SK-N-SH treated with all-trans-retinoic acid at 6 μM for 48 hours (cell line): ENCODE measurements at regions not wholly inside any gene's neighbourhood (a gene's known extent, or its start where the extent isn't known, plus 50 kb on each side); places are given as distances from the start of the nearest gene placed in this dataset.

Experiments used
- ATAC-seq: fragments of 200-7000 bp; cut with Tn5 transposase; 3 replicates; pipeline ENCODE4 v1.9.1; 2020; ENCODE audit warnings: mild to moderate bottlenecking, moderate library complexity
- ARNTL ChIP-seq: fragments of 450-650 bp; formaldehyde crosslinking; IDR thresholded peaks from 2 replicates; pipeline ENCODE4 v1.5.0; 2020; ENCODE audit warnings: low read depth, mild to moderate bottlenecking, moderate library complexity, borderline replicate concordance
- BACH2 ChIP-seq: fragments of 250-450 bp; sonication (Bioruptor Pico); IDR thresholded peaks from 2 replicates; pipeline ENCODE4 v1.9.0; 2021; ENCODE audit warnings: mild to moderate bottlenecking, borderline replicate concordance
- ESRRG ChIP-seq: fragments of 250-450 bp; sonication (Bioruptor Pico); IDR thresholded peaks from 2 replicates; pipeline ENCODE4 v1.6.1; 2021; ENCODE audit warnings: mild to moderate bottlenecking
- GLIS3 ChIP-seq: fragments of 250-450 bp; sonication (Bioruptor Pico); IDR thresholded peaks from 2 replicates; pipeline ENCODE4 v1.5.0; 2020; ENCODE audit warnings: mild to moderate bottlenecking, moderate library complexity
- ISL1 ChIP-seq: fragments of 250-450 bp; sonication (Bioruptor Pico); IDR thresholded peaks from 2 replicates; pipeline ENCODE4 v2.1.2; 2022; ENCODE audit warnings: mild to moderate bottlenecking, moderate library complexity
- OSR1 ChIP-seq: fragments of 250-450 bp; sonication (Bioruptor Pico); IDR thresholded peaks from 2 replicates; pipeline ENCODE4 v1.8.0; 2022; ENCODE audit warnings: moderate library complexity, mild to moderate bottlenecking, inconsistent platforms
- POU6F1 ChIP-seq: fragments of 250-450 bp; sonication (Bioruptor Pico); IDR thresholded peaks from 2 replicates; pipeline ENCODE4 v1.8.0; 2021; ENCODE audit warnings: low read depth, mild to moderate bottlenecking, moderate library complexity, borderline replicate concordance
- PPARA ChIP-seq: fragments of 250-450 bp; sonication (Bioruptor Pico); IDR thresholded peaks from 2 replicates; pipeline ENCODE4 v1.5.0; 2020; ENCODE audit warnings: mild to moderate bottlenecking, borderline replicate concordance
- TCF4 ChIP-seq: fragments of 250-450 bp; sonication (Bioruptor Pico); IDR thresholded peaks from 2 replicates; pipeline ENCODE4 v1.8.0; 2021; ENCODE audit warnings: mild to moderate bottlenecking, moderate library complexity, borderline replicate concordance
- TOX ChIP-seq: fragments of 250-450 bp; sonication (Bioruptor Pico); IDR thresholded peaks from 2 replicates; pipeline ENCODE4 v1.8.0; 2021; ENCODE audit warnings: mild to moderate bottlenecking, moderate library complexity, borderline replicate concordance
- TSHZ2 ChIP-seq: fragments of 250-450 bp; sonication (Bioruptor Pico); IDR thresholded peaks from 2 replicates; pipeline ENCODE4 v1.5.0; 2020; ENCODE audit warnings: mild to moderate bottlenecking, moderate library complexity
- ZFP30 ChIP-seq: fragments of 450-650 bp; formaldehyde crosslinking; IDR thresholded peaks from 2 replicates; pipeline ENCODE4 v1.5.0; 2022; ENCODE audit warnings: mild to moderate bottlenecking, moderate library complexity
- ZNF8 ChIP-seq: fragments of 450-650 bp; formaldehyde crosslinking; IDR thresholded peaks from 2 replicates; pipeline ENCODE4 v1.5.0; 2020; ENCODE audit warnings: mild to moderate bottlenecking, moderate library complexity
- TF ChIP-seq, protein P1 (sequence below): fragments of 250-450 bp; sonication (Bioruptor Pico); IDR thresholded peaks from 2 replicates; pipeline ENCODE4 v1.5.1; 2020; ENCODE audit warnings: low read depth, mild to moderate bottlenecking, moderate library complexity
- TF ChIP-seq, protein P2 (sequence below): fragments of 250-450 bp; sonication (Bioruptor Pico); IDR thresholded peaks from 2 replicates; pipeline ENCODE4 v1.8.0; 2020; ENCODE audit warnings: mild to moderate bottlenecking, moderate library complexity, borderline replicate concordance

DNA sequence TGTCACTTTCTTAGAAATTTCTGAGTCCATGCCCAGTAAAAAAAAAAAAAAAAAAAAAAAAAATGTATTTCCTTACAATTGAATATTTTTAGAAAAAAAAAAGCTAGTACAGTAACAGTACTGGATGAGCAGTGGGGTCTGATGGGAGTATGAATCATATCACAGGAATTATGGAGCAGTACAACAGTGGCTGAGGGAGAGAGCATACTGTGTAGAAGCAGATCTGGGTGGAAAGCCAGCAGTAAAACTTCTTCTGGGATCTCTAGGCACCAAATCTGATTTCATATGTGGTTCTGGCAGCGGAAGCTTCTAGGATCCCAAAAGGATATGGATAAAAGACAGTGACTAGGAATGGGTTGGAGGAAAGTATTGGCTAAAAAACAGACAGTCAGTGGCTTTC is 414.9 kb upstream of the FSHR start (continued):
- TF ChIP-seq POU6F1 (CRISPR knock-in tag) = no peak
- no peak for TF ChIP-seq PPARA (CRISPR knock-in tag)
- TF ChIP-seq OSR1 = no peak
- TF ChIP-seq ARNTL (CRISPR knock-in tag) = no peak
- no peak for TF ChIP-seq ISL1 (CRISPR knock-in tag)
- no peak for TF ChIP-seq TCF4
- TF ChIP-seq, protein P1, sequence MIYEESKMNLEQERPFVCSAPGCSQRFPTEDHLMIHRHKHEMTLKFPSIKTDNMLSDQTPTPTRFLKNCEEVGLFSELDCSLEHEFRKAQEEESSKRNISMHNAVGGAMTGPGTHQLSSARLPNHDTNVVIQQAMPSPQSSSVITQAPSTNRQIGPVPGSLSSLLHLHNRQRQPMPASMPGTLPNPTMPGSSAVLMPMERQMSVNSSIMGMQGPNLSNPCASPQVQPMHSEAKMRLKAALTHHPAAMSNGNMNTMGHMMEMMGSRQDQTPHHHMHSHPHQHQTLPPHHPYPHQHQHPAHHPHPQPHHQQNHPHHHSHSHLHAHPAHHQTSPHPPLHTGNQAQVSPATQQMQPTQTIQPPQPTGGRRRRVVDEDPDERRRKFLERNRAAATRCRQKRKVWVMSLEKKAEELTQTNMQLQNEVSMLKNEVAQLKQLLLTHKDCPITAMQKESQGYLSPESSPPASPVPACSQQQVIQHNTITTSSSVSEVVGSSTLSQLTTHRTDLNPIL (CRISPR knock-in tag) = no peak
- TF ChIP-seq, all 23 proteins: peak for 0

- ATAC-seq = no peak
Observed at GRCh38 chr2:49567811-49568600, 413.7 kb upstream of the FSHR start.

More at GRCh38 chr2:49567811-49568600, 413.7 kb upstream of the FSHR start:
- TF ChIP-seq, protein P2, sequence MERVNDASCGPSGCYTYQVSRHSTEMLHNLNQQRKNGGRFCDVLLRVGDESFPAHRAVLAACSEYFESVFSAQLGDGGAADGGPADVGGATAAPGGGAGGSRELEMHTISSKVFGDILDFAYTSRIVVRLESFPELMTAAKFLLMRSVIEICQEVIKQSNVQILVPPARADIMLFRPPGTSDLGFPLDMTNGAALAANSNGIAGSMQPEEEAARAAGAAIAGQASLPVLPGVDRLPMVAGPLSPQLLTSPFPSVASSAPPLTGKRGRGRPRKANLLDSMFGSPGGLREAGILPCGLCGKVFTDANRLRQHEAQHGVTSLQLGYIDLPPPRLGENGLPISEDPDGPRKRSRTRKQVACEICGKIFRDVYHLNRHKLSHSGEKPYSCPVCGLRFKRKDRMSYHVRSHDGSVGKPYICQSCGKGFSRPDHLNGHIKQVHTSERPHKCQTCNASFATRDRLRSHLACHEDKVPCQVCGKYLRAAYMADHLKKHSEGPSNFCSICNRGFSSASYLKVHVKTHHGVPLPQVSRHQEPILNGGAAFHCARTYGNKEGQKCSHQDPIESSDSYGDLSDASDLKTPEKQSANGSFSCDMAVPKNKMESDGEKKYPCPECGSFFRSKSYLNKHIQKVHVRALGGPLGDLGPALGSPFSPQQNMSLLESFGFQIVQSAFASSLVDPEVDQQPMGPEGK = no peak
- no peak for TF ChIP-seq PPARA (CRISPR knock-in tag)
- TF ChIP-seq GLIS3 (CRISPR knock-in tag) = no peak
- TF ChIP-seq ISL1 (CRISPR knock-in tag) = no peak
- TF ChIP-seq BACH2 (CRISPR knock-in tag) = no peak
- no peak for TF ChIP-seq ESRRG (CRISPR knock-in tag)
- no peak for TF ChIP-seq TSHZ2
- TF ChIP-seq ZFP30 (CRISPR knock-in tag) = no peak
- no peak for TF ChIP-seq POU6F1 (CRISPR knock-in tag)
- TF ChIP-seq ZNF8 (CRISPR knock-in tag) = no peak
- no peak for TF ChIP-seq TOX
- TF ChIP-seq TCF4 = no peak
- TF ChIP-seq, all 23 proteins: peak for 0
